ENCODE measurements at regions not wholly inside any gene's neighbourhood (a gene's known extent, or its start where the extent isn't known, plus 50 kb on each side); places are given as distances from the start of the nearest gene placed in this dataset.

DNA sequence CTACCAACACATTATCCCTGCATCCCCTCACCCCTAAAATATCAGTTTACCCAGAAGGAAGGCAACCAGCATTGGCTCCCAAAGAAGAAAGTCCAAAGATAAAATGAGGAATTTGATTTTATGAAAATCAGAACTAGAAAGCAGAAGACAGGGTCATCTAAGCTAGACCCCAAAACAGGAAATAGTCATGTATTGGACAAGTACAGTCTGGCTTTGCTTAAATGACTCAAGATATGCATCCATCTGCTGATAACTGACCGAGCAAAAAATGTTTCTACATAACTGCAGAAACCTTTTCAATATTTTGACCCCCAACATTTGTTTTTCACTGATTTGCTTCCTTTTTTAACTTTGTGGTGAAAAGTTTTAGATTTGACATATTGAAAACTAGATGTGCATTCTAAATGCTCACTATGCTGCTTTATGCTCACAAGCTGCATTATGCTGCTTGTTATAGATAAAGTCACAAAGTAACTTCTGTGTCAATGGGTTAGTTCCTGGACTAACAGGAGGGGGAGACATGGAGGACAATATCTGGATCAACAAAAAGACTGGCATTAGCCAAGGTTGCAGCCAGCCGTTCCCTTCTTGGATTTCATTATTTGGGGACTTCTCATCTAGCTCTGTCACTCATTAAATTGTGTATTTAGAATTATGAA is 227.0 kb downstream of the INHBA start:
- no peak for DNase-seq (ENCODE audit: low spot score in 2 of 2)
- Histone ChIP-seq H3K36me3 (no peaks in the 10 kb centered on the region), H3K9me3 (no peaks in the 10 kb centered on the region), H3K4me1 (no peaks in the 10 kb centered on the region), H3K27ac (no peak overlapping the region), H3K27me3 (no peaks in the 10 kb centered on the region), H3K4me3 (no peak overlapping the region)
- TF ChIP-seq POLR2A (IDR thresholded peaks at IDR 0.05) = no peak
- TF ChIP-seq, protein P1, sequence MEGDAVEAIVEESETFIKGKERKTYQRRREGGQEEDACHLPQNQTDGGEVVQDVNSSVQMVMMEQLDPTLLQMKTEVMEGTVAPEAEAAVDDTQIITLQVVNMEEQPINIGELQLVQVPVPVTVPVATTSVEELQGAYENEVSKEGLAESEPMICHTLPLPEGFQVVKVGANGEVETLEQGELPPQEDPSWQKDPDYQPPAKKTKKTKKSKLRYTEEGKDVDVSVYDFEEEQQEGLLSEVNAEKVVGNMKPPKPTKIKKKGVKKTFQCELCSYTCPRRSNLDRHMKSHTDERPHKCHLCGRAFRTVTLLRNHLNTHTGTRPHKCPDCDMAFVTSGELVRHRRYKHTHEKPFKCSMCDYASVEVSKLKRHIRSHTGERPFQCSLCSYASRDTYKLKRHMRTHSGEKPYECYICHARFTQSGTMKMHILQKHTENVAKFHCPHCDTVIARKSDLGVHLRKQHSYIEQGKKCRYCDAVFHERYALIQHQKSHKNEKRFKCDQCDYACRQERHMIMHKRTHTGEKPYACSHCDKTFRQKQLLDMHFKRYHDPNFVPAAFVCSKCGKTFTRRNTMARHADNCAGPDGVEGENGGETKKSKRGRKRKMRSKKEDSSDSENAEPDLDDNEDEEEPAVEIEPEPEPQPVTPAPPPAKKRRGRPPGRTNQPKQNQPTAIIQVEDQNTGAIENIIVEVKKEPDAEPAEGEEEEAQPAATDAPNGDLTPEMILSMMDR (IDR thresholded peaks at IDR 0.05) = no peak
- TF ChIP-seq POLR2AphosphoS5 (IDR thresholded peaks at IDR 0.05) = no peak
- intact Hi-C loops (cut with DNase I; ENCODE audit: low total_unique reads) = no loop called here

- Histone ChIP-seq H3K4me1 (no peaks in the 10 kb centered on the region), H3K27me3 (no peaks in the 10 kb centered on the region), H3K36me3 (no peaks in the 10 kb centered on the region), H3K27ac (no peak overlapping the region), H3K4me3 (no peak overlapping the region), H3K9me3 (no peaks in the 10 kb centered on the region)
- DNase-seq (ENCODE audit: low spot score in 2 of 2) = no peak
- intact Hi-C loops (cut with DNase I; ENCODE audit: low total_unique reads) = no loop called here
- TF ChIP-seq, protein P1 (IDR thresholded peaks at IDR 0.05) = no peak
- TF ChIP-seq POLR2AphosphoS5 (IDR thresholded peaks at IDR 0.05) = no peak
- TF ChIP-seq POLR2A (IDR thresholded peaks at IDR 0.05) = no peak
Measured at GRCh38 chr7:41472427-41473125, 230.3 kb downstream of the INHBA start.

DNA sequence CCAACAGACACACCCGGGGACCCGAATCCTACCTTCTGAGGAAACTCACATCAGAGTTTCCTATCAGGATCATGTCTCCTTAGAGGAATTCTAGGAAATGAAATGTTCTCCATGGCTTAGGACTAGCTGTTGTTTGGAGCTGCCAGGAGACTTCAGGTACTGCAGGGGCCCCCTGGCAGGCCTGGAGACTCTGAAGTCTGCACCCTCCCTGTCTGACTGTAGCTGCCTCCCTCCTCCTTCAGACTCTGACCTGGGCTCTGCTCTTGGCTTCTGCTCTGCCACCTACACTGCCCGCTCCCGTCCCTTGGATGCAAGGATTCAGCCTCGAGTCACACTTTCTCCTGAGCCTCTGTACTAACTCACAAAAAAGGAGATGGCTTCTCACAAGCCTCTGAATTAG is 232.8 kb downstream of the INHBA start:
- TF ChIP-seq POLR2AphosphoS5 (IDR thresholded peaks at IDR 0.05) = no peak
- TF ChIP-seq, protein P1 (IDR thresholded peaks at IDR 0.05) = no peak
- no peak for TF ChIP-seq POLR2A (IDR thresholded peaks at IDR 0.05)
- Histone ChIP-seq H3K36me3 (no peaks in the 10 kb centered on the region), H3K9me3 (no peaks in the 10 kb centered on the region), H3K4me3 (no peak overlapping the region), H3K27me3 (no peaks in the 10 kb centered on the region), H3K27ac (no peak overlapping the region), H3K4me1 (no peaks in the 10 kb centered on the region)
- no peak for DNase-seq (ENCODE audit: low spot score in 2 of 2)
- intact Hi-C loops (cut with DNase I; ENCODE audit: low total_unique reads) = no loop called here

- Histone ChIP-seq H3K27ac (no peak overlapping the region), H3K36me3 (no peaks in the 10 kb centered on the region), H3K4me1 (no peaks in the 10 kb centered on the region), H3K27me3 (no peaks in the 10 kb centered on the region), H3K4me3 (no peak overlapping the region), H3K9me3 (no peaks in the 10 kb centered on the region)
- TF ChIP-seq, protein P1 (IDR thresholded peaks at IDR 0.05) = no peak
- no peak for TF ChIP-seq POLR2AphosphoS5 (IDR thresholded peaks at IDR 0.05)
- TF ChIP-seq POLR2A (IDR thresholded peaks at IDR 0.05) = no peak
- intact Hi-C loops (cut with DNase I; ENCODE audit: low total_unique reads) = no loop called here
- DNase-seq (ENCODE audit: low spot score in 2 of 2) = no peak
Measured at GRCh38 chr7:41467596-41467995, 235.3 kb downstream of the INHBA start.

GRCh38 chr7:41466760-41467384 is 236.0 kb downstream of the INHBA start:
- no peaks in the 10 kb centered on the region for H3K36me3 ChIP-seq
- H3K4me3 ChIP-seq = no peak overlapping the region
- DNase-seq (ENCODE audit: low spot score in 2 of 2) = no peak
- intact Hi-C loops (cut with DNase I; ENCODE audit: low total_unique reads) = no loop called here
- no peak for TF ChIP-seq POLR2AphosphoS5 (IDR thresholded peaks at IDR 0.05)
- TF ChIP-seq, protein P1 (IDR thresholded peaks at IDR 0.05) = no peak
- TF ChIP-seq POLR2A (IDR thresholded peaks at IDR 0.05) = no peak
- H3K27ac ChIP-seq = no peak overlapping the region
- no peaks in the 10 kb centered on the region for H3K27me3 ChIP-seq
- no peaks in the 10 kb centered on the region for H3K4me1 ChIP-seq
- H3K9me3 ChIP-seq = no peaks in the 10 kb centered on the region

Measured in breast epithelium (tissue), 4 donors.